ENCODE measurements at regions not wholly inside any gene's neighbourhood (a gene's known extent, or its start where the extent isn't known, plus 50 kb on each side); places are given as distances from the start of the nearest gene placed in this dataset.
A peak's percentile ranks its signal among the peaks of the same experiment; 100 is the strongest.
"Not testable (repeated sequence)": the region's sequence is repeated elsewhere in the genome, so short reads cannot be mapped to it uniquely, and the experiment has no call there.

DNA sequence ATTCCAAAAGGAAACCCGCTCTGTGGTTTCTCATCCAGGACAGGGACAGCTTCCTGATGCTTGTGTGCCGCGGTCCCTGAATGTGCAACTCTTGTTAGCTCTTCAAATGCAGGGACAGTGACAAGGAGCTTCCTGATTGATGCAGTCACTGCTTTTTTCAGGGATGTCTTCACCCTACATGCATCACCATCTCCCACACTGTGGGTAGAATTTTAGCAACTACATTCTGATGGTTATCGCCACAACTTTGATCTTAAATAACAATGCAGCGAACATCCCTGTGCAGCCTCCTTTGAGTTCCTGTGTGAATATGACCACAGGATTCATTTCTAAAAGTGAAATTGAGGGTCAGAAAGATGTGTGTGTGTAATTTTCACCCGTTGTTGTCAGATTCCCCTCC, 115.0 kb downstream of the GGTLC2 start:
- DNase-seq = no peak

DNA sequence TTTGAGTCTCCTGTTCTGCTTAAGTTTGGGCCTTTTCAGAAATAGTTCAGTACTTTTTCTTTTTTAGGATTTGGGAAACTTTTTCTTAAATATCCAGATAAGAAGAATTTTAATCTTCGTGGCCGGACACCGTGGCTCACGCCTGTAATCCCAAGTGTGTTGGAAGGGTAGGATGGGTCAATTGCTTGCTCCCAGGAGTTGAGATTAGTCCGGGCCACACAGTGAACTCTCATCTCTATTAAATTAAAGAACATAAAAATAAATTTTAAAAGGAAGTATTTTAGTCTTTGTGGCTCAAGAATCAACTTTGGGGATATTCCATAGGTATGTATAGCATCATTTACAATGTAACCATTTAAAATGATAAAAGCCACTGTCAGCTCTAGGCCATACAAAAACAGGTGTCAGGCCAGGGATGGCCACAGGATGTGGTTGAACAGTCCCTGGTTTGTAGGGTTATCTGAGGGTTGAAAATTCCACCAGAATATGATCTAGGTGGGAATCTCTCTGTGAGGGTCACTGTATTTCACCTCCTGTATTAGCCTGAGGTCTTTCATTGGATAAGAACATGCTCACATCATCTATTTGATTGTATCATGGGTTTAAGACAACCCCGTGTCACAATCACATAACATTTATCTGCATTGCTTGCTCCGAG, 115.6 kb downstream of the GGTLC2 start:
- no peak for DNase-seq

DNA sequence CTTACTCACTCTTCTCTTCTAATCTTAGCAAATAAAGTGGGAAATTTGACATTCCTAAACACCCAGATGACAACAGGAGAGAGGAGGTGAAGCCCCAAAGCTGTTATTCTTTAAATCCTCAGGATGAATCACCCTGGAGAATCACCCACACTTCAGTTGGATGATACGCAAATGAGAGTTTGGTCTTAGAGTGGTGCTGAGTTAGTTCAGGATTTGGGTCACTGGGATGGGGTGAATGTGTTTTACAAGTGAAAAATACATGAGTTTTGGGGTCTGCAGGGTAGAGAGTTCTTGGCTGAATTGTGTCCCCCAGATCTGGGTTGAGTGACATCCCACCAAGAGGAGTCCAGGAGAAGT, 117.2 kb downstream of the GGTLC2 start:
- no peak for DNase-seq

DNA sequence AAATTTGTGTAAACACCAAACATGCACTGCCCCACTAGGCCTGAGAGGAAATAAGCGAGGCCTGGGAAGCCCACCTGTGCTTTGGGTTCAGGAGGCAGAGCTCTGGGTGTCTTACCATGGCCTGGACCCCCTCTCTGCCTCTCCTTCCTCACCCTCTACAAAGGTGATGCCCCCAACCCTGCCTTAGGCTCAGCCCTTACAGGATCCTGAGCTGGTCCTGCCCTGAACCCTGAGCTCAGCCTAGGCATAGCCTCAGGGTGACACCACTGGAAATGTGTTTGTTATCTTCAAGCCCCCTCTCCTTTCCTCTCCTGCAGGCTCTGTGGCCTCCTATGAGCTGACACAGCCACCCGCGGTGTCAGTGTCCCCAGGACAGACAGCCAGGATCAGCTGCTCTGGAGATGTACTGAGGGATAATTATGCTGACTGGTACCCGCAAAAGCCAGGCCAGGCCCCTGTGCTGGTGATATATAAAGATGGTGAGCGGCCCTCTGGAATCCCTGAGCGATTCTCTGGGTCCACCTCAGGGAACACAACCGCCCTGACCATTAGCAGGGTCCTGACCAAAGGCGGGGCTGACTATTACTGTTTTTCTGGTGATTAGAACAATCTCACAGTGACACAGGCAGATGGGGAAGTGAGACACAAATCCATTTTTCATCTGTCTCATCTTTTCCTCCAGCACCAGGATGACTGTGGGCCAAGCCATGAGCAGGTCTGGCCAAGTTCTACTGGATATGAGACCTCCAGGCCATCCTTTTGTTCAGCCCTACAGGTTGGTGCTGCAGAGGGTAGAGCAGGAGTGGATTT, 117.8 kb downstream of the GGTLC2 start:
- DNase-seq = no peak

DNA sequence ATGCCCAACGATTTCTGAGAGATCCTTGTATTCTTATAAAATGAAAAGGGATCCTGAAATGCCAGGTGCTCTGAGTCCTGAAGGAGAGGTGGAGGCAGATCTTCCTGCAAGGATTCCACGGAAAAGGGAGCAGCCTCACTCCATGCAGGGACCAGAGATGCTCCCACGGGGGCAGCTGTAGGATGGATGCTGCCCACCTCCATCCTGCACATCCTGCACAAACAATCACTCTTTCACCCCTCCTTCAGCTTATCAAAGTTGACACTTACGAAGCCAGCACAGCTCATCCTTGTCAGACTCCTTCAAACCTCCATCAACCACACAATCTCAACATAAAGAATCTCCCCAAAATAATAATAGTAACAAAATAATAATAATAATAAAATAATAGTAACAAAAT, 119.1 kb downstream of the GGTLC2 start:
- no peak for DNase-seq

DNA sequence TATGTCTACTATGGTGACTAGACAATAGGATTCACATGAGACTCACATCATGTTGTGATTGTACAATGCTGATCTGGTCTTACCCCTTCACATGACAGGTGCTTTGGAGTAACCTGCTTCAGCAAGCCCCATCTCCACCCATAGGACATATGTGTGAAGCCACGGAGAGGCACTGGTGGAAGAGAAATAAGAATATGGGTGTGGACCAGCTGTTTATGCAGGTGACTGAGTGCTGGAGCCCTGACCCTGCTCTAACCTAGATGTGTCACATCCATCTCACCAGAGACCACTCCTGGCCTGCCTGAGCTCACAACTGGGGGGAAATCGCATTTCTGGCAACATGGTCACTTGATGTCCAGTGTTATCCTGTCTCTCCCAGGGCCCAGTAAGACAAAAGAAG, 119.7 kb downstream of the GGTLC2 start:
- DNase-seq = no peak

DNA sequence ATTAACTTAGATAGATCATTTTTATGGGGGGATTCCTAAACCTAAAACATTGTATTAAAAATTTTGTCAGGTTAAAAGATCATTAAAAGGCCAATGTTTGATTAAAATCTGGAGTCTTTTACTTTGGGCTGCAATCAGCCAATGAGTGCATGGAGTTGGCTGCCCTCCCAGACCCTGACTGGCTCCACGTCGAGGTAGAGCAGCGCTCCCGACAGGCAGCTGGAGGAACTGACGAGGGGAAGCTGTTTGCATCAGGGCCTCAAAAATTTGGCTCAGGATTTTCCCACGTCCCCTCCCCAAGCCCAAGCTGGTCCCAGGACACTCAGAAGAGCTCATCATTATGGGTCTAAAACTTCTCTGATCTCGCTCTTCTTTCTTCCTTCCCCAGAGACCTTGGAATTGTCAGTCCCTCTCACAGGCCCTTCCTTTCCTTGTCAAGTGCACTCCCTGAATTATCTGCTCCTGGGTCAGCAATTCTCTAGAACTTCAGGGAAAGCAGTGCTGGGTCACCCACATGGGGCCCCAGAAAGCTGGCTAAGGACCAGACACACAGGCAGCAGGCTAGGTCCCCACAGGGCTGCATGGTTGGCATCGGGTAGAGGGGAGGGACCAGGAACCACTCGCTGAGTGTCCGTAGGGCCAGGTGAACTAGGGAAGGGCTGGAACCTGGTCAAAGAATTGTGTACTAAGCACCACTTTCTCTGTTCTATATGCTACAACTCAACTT, 119.6 kb upstream of the IGLL5 start:
- no peak for DNase-seq

DNA sequence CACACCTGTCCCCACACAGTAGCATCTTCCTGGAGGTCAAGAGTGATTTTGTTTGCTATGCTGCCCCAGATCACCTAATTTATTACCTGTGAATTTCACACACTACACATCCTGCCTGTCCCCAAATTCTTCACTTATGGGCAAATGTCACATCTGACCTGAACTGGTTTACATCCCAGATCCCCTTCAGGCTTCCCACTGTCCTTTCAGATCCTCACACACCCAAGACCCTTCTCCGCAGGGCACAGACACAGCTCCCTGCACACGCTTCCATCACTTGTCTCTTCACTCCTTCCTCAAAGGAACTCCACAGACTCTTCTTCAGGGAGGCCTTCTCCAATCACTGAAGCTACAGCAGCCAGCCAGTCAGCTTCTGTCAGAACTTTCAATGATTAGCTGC, 118.7 kb upstream of the IGLL5 start:
- DNase-seq = no peak

DNA sequence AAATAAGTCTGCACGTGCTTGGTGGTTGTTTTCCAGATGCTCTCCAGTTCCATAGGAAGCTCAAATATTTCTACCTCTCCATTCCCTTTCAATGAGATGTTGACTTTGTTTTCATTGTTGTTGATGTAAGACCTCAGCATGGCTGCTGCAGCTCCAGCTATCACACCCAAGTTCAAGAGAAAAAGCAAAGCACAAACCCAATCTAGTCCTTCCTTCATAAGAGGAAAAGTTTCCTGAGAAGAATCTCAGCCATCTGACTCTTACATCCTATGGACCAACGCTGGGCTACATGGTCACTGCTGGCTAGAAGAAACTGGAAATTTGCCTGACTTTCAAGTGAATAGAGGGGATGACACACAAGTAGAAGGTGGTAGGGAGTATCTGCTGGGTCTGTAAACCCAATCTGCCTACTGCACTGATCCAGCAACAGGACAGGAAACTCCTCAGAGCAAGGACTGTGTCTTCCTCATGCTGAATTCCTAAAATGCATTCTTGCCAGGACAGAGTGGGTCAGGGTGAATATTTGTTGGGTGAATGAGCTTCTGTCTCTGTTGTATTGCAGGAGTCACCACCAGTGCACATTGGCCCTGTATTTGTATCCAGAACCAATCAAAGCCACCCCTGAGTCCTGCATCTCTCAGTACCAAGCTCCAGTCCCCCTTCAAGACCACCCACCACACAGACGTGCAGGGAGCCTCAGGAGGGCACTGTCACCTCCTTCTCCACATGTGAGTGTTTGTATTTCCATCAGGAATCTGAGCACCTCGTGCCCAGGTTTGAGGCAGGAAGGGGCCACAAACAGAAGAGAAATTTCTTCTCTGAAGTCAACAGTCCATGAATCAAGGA, 118.0 kb upstream of the IGLL5 start:
- DNase-seq = no peak

DNA sequence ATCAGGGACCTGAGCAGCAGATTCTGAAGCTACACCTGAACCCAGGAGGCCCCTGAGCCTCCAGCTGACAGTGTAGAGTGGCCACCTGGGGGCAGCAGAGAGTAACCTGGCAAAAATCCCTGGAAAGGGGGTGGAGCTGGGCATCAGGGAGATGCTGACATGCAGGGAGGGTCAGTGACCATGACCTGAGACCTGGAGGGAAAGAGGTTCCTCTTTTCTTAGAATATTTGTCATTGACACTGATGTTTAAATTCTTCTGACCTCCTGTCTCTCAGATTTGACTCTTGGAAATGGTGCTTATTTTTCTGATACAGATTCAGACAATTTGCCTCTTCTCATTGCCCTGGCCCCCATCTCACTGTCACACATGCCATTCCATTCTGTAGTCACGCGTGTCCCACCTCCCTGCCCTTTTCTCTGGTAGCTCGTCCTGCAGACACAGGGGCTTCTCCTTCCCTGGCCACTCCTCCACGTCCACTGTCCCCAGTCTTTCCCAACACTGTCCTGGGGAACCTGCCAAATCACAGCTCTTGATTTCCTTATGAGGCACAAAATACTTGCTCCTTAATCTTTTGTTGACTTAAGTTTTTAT, 117.2 kb upstream of the IGLL5 start:
- DNase-seq = peak; percentile 61

DNA sequence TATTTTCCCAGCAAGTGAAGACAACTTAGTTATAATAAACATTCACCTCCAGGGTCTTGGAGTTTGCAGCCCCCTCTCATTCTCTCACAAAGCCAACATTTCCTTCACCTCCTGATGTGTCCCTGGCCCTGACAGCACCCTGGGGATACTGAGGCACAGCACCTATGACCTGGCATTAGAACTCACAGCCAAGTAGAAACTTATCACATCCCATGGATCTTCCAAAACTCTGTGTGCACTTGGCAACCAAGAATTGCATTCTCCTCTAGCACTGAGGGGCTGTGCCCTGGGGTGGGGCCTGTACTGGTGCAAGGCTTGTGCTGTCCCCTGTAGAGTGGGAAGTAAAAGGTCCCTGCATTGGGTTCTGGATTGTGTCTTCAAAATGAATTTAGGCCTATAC, 116.7 kb upstream of the IGLL5 start:
- no peak for DNase-seq

DNA sequence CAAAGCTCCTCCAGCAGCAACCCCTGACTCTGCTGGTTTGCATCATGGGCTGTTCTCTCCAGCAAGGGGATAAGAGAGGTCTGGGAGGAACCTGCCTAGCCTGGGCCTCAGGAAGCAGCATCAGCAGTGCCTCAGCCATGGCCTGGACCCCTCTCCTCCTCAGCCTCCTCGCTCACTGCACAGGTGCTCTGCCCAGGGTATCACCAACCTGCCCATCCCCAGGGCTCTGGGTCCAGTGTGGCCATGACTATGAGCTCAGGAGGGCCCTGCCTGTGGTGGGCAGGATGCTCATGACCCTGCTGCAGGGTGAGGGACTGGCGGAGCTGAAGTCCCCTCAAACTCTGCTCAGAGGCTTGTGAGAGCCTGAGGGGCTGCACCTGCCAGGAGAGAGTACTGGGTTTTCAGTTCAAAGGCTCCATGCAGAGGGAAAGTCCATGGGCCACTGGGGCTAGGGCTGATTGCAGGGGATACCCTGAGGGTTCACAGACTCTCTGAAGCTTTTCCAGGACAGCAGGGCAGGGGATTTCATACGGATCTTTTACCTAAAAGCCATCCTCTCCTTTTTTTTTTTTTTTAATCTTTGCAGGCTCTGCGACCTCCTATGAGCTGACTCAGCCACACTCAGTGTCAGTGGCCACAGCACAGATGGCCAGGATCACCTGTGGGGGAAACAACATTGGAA, 115.8 kb upstream of the IGLL5 start:
- no peak for DNase-seq

DNA sequence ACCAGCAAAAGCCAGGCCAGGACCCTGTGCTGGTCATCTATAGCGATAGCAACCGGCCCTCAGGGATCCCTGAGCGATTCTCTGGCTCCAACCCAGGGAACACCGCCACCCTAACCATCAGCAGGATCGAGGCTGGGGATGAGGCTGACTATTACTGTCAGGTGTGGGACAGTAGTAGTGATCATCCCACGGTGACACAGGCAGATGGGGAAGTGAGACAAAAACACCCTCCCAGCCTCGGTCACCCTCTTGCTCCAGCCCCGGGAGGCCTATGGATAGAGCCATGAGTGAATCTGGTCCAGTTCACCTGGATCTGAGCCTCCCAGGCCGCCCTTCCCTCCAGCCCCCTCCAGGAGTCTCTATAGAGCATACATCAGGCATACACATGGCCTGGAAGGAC, 115.2 kb upstream of the IGLL5 start:
- no peak for DNase-seq

DNA sequence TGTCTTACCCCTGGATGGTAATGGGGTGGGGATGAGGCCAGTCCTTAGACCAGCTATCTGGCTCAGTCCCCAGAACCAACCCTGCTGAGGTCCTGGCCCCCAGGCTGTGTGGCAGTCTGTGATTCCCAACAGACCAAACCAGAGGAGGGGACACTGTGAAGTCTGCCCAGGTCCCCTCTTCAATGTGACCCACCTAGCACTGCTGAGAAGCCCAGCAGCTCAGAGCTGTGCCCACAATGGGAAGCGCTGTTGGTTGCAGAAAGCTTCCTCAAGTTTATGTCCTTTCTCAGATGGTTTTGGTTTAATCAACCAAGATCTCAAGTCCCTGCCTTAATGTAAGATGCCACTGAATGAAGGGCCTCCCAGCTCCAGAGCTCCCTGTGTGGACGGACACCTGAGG, 114.7 kb upstream of the IGLL5 start:
- no peak for DNase-seq

DNA sequence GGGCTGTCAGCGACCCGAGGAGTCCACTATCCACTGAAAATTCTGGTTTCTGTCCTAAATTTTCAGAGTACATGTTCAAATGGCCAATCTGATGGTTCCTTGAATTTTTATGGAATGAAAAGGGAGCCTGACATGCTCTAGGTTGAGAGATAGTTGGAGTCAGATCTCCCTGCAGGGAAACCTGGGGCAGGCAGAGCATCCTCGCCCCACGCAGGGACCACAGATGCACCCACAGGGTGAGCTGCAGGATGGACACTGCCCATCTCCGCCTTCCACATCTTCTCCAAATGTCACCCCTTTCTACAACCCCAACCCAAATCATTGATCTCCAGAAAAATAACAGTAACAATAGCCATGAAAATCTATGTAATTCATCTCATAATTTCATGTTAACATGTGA, 114.2 kb upstream of the IGLL5 start:
- no peak for DNase-seq

DNA sequence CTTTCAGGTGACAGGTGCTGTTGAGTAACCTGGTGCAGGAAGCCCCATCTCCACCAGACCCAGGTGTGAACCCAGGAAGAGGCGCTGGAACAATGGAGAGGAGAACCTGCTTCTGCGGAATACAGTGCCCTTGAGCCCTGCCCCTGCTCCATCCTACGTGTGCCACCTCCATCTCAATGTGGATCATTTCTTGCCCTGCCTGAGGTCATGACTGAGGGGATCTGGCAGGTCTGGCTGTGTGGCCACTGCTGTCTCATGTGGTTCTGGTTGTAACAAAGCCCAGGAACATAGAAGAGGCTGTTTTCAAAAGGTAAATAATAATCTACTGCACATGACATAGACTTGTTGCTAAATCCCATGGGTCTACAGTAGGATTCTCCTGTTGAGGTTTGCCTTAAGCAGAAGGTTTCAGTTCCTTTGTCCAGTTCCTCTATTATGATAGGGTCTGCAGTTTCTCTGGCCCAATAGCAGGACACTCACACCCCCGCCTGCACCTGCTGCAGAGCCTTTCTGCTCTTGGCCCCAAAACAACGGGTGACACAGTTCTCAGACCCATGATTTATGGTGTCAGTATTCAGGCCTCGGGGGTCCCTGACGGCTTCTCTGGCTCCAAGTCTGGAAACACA, 113.5 kb upstream of the IGLL5 start:
- DNase-seq = peak; percentile 19

DNA sequence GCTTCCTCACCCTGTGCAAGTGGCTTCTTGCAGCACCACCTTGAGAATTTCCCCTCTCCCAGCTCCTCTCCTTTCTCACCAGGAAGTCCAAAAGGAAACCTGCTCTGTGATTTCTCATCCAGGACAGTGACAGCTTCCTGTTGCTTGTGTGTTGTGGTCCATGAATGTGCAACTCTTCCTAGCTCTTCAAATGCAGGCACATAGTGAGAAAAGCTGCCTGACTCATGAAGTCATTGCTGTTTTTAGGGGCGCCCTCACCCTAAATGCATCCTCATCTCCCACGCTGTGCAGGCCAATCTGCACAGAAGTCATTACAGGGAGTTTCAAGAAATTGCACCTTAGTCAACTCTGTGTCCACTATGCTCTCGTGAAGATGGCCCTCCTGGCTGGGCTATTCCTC, 112.9 kb upstream of the IGLL5 start:
- DNase-seq = not testable (repeated sequence)

DNA sequence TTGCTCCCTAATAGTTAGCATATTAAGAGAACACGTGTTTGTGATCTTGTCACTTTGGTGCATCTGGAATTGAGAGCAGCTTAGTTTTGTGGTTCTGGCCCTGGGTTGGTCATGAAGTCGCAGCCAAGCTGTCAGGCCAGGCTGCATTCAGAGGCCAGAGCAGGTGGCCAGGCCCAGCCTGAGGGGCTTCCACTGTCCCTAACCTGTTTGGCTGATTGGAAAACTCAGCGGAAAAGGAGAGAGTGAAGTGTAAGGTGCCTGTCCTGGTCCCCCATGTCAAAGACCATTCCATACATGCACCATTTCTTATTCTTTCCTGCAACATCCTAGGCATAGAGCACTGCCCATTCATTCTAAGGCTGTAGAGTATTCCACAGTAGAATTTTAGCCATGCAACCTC, 111.5 kb upstream of the IGLL5 start:
- DNase-seq = no peak

DNA sequence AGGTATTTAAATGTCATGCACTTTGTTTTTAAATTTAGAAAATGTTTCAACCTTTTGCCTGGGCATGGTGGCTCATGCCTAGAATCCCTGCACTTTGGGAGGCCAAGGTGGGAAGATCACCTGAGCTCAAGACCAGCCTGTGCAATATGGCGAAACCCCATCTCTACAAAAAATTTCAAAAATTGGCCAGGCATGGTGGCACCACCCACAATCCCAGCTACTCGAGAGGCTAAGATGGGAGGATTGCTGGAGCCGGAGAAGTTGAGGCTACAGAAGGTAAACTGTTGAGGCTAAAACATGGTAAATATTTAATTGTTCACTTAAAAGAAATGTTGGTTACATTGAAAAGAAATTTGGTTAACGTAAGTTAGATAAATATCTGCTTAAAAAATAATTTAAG, 108.4 kb upstream of the IGLL5 start:
- no peak for DNase-seq

DNA sequence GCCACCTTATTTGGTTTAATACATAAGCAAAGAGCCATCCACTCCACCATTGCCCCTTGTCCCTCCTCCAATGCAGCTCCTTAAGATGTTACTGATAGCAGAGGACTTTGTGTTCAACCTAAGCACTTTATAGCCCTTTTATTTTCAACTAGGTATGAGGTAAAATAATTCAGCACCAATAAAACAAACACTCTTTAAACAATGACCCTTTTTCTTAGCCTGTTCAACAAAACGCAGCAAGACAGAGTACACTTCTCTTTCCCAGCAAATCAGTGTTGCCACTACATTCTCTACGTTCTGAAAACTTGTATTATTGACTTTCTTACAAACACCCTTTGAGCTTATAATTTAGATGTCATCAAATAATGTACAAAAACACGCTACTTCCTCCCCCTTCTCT, 104.0 kb upstream of the IGLL5 start:
- no peak for DNase-seq

DNA sequence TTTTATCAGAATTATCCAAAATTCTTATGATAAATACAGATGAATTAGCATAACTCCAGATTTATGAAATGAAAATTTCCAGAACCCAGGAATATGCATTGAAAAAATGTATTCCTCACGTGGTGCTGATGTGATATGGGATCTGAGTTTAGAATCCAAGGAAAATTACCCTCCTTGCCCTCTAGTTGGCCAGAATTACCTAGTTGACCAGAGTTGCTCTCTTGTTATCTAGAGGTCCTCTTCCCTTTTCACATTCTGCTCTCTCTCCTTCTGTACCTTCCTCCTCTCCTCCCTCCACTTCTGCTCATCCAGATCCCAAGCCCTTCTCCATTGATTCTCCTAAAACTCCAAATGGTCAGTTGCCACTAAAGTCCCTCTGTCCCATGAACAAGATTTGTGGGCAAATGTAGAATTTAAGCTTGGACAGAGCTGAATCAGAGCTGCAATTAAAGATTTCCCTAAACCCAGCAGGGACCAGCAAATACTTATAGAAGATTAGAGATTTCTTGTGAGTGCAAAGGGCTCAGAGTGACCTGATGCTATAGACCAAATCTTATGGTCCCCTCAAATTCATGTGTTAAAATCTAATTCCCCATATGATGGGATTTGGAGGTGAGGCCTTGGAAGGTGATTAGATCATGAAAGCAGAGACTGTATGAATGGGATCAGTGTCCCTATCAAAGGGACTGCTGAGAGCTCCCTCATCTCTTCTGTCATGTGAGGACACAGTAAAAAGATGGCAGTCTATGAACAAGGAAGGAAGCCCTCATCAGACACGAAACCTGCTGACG, 103.2 kb upstream of the IGLL5 start:
- no peak for DNase-seq

Measured in DMS53 (cell line).